A172 (cell line): ENCODE measurements at regions not wholly inside any gene's neighbourhood (a gene's known extent, or its start where the extent isn't known, plus 50 kb on each side); places are given as distances from the start of the nearest gene placed in this dataset.

Experiments used
- DNase-seq: peaks from one replicate; pipeline ENCODE4 v3.0.0-alpha.2; 2015; ENCODE audit warnings: low spot score

GRCh38 chr6:56864171-56864616 lies 90.7 kb upstream of the BEND6 start:
- peak; percentile 77 for DNase-seq

GRCh38 chr6:56863366-56863765 lies 91.5 kb upstream of the BEND6 start:
- DNase-seq: peak; percentile 78

- DNase-seq: peak; percentile 67
These were observed 92.3 kb upstream of the BEND6 start for GRCh38 chr6:56862415-56863175.

GRCh38 chr6:56860475-56860874 lies 94.4 kb upstream of the BEND6 start:
- peak; percentile 65 for DNase-seq

GRCh38 chr6:56856036-56856580 lies 98.8 kb upstream of the BEND6 start:
- no peak for DNase-seq

- DNase-seq: no peak
These were observed 100.8 kb upstream of the BEND6 start for GRCh38 chr6:56854086-56854485.

GRCh38 chr6:56853541-56853940 lies 101.4 kb upstream of the BEND6 start:
- DNase-seq: no peak

GRCh38 chr6:56852260-56853010 lies 102.5 kb upstream of the BEND6 start:
- no peak for DNase-seq

GRCh38 chr6:56851541-56852259 lies 103.2 kb upstream of the BEND6 start:
- peak; percentile 85 for DNase-seq

GRCh38 chr6:56851074-56851473 lies 103.8 kb upstream of the BEND6 start:
- DNase-seq: peak; percentile 44

- no peak for DNase-seq
These were observed 104.3 kb upstream of the BEND6 start for GRCh38 chr6:56850626-56851025.

- DNase-seq: peak; percentile 72
These were observed 105.0 kb upstream of the BEND6 start for GRCh38 chr6:56849896-56850295.

- no peak for DNase-seq
These were observed 106.8 kb upstream of the BEND6 start for GRCh38 chr6:56848105-56848504.

- DNase-seq: no peak
These were observed 109.9 kb upstream of the BEND6 start for GRCh38 chr6:56845032-56845431.

- DNase-seq: peak; percentile 69
These were observed 111.2 kb upstream of the BEND6 start for GRCh38 chr6:56843476-56844349.

- DNase-seq: peak; percentile 46
These were observed 112.0 kb upstream of the BEND6 start for GRCh38 chr6:56842686-56843475.

- no peak for DNase-seq
These were observed 113.2 kb upstream of the BEND6 start for GRCh38 chr6:56841751-56842150.

- DNase-seq: no peak
These were observed 113.5 kb upstream of the BEND6 start for GRCh38 chr6:56841381-56841749.

- peak; percentile 74 for DNase-seq
These were observed 114.2 kb upstream of the BEND6 start for GRCh38 chr6:56840467-56841380.
